ENCODE measurements at regions not wholly inside any gene's neighbourhood (a gene's known extent, or its start where the extent isn't known, plus 50 kb on each side); places are given as distances from the start of the nearest gene placed in this dataset.

- TF ChIP-seq POLR2AphosphoS5 (IDR thresholded peaks at IDR 0.05) (no peak), CTCF (IDR thresholded peaks at IDR 0.05 in 8 of 11, conservative IDR thresholded peaks at IDR 0.05 in 3 of 11) (no peak)
Observed at GRCh38 chr2:40721595-40721994, 269.7 kb upstream of the SLC8A1 start.
